Breast epithelium (tissue), 3 donors: ENCODE measurements at regions not wholly inside any gene's neighbourhood (a gene's known extent, or its start where the extent isn't known, plus 50 kb on each side); places are given as distances from the start of the nearest gene placed in this dataset.

Experiments
- CTCF ChIP-seq, 3 donors: fragments of 450-650 bp; IDR thresholded peaks; one replicate each; pipeline ENCODE4 v1.5.1; 2016 to 2017; ENCODE audit warnings: antibody characterized with exemption in 3 of 3, mild to moderate bottlenecking in 3 of 3, moderate library complexity in 3 of 3
- POLR2A ChIP-seq: fragments of 450-650 bp; IDR thresholded peaks from one replicate; pipeline ENCODE4 v1.6.1; 2016; ENCODE audit warnings: antibody characterized with exemption, mild to moderate bottlenecking, moderate library complexity
- POLR2AphosphoS5 ChIP-seq, 3 donors: sonication (generic); formaldehyde crosslinking; IDR thresholded peaks; one replicate each; pipeline ENCODE4 v1.6.1; 2017; ENCODE audit warnings: antibody characterized with exemption in 3 of 3

GRCh38 chr14:101069666-101070362, 166.3 kb upstream of the RTL1 start:
- no peak for TF ChIP-seq CTCF (IDR thresholded peaks at IDR 0.05)
- TF ChIP-seq POLR2A: no peak
- no peak for TF ChIP-seq POLR2AphosphoS5 (IDR thresholded peaks at IDR 0.05)
